ENCODE measurements at regions not wholly inside any gene's neighbourhood (a gene's known extent, or its start where the extent isn't known, plus 50 kb on each side); places are given as distances from the start of the nearest gene placed in this dataset.

DNA sequence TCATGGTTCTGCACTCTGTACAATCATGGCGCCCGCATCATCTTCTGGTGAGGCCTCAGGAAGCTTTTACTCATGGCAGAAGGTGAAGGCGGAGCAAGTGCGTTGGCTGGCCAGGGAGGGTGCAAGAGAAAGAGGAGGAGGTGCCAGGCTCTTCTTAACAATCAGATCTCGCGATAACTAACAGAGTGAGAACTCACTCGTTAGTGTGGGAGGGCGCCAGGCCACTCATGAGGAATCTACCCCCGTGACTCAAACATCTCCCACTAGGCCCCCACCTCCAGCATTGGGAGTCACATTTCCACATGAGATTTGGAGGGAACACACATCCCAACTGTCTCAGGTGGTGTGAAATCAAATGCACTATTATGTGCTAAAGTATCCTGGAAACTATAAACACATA lies 220.2 kb upstream of the CSF3R start:
- Histone ChIP-seq H3K36me3 (ENCODE audit: control insufficient read depth in 4 of 4, insufficient read depth in 3 of 4, low read depth in 1 of 4, low read length in 3 of 4) (no peaks in the 10 kb centered on the region), H3K4me3 (ENCODE audit: low read depth in 1 of 3, low read length in 3 of 3) (no peak overlapping the region), H3K9me3 (ENCODE audit: control insufficient read depth in 4 of 4, low read length in 3 of 4) (no peaks in the 10 kb centered on the region), H3K27me3 (ENCODE audit: control insufficient read depth in 4 of 4, insufficient read depth in 4 of 4, low read length in 3 of 4) (peaks cover 0 to 6% (median 0%) of the 10 kb centered on the region in 4 donors), H3K27ac (ENCODE audit: low read depth in 1 of 2, low read length in 2 of 2) (no peak overlapping the region), H3K9ac (ENCODE audit: low read depth in 1 of 2, low read length in 2 of 2) (no peak overlapping the region), H3K4me1 (ENCODE audit: control insufficient read depth in 4 of 4, insufficient read depth in 4 of 4, low read length in 3 of 4) (no peaks in the 10 kb centered on the region)
- WGBS, result 82% methylated on average over 9 of the region's 9 CpGs
- no peak for DNase-seq (ENCODE audit: low spot score)
- no peak for TF ChIP-seq NR2F2 (IDR thresholded peaks at IDR 0.05)
- TF ChIP-seq EGR1 (IDR thresholded peaks at IDR 0.05; ENCODE audit: low read depth in 2 of 2), result no peak
- no peak for TF ChIP-seq REST (IDR thresholded peaks at IDR 0.05)
- TF ChIP-seq, protein P1, sequence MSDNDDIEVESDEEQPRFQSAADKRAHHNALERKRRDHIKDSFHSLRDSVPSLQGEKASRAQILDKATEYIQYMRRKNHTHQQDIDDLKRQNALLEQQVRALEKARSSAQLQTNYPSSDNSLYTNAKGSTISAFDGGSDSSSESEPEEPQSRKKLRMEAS (IDR thresholded peaks at IDR 0.05), result no peak
- no peak for TF ChIP-seq HNF4A (conservative IDR thresholded peaks at IDR 0.05)
- TF ChIP-seq, protein P2, sequence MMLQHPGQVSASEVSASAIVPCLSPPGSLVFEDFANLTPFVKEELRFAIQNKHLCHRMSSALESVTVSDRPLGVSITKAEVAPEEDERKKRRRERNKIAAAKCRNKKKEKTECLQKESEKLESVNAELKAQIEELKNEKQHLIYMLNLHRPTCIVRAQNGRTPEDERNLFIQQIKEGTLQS (IDR thresholded peaks at IDR 0.05), result no peak
- TF ChIP-seq FOXA2 (IDR thresholded peaks at IDR 0.05), result no peak
- no peak for TF ChIP-seq ZBTB33 (IDR thresholded peaks at IDR 0.05)
- TF ChIP-seq YY1 (IDR thresholded peaks at IDR 0.05), result no peak
- no peak for TF ChIP-seq FOXA1 (IDR thresholded peaks at IDR 0.05)
- no peak for TF ChIP-seq RXRA (IDR thresholded peaks at IDR 0.05)
- TF ChIP-seq, protein P3, sequence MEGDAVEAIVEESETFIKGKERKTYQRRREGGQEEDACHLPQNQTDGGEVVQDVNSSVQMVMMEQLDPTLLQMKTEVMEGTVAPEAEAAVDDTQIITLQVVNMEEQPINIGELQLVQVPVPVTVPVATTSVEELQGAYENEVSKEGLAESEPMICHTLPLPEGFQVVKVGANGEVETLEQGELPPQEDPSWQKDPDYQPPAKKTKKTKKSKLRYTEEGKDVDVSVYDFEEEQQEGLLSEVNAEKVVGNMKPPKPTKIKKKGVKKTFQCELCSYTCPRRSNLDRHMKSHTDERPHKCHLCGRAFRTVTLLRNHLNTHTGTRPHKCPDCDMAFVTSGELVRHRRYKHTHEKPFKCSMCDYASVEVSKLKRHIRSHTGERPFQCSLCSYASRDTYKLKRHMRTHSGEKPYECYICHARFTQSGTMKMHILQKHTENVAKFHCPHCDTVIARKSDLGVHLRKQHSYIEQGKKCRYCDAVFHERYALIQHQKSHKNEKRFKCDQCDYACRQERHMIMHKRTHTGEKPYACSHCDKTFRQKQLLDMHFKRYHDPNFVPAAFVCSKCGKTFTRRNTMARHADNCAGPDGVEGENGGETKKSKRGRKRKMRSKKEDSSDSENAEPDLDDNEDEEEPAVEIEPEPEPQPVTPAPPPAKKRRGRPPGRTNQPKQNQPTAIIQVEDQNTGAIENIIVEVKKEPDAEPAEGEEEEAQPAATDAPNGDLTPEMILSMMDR (IDR thresholded peaks at IDR 0.05; ENCODE audit: low read depth, low read length, missing input control), result no peak
- TF ChIP-seq RAD21 (IDR thresholded peaks at IDR 0.05), result no peak

DNA sequence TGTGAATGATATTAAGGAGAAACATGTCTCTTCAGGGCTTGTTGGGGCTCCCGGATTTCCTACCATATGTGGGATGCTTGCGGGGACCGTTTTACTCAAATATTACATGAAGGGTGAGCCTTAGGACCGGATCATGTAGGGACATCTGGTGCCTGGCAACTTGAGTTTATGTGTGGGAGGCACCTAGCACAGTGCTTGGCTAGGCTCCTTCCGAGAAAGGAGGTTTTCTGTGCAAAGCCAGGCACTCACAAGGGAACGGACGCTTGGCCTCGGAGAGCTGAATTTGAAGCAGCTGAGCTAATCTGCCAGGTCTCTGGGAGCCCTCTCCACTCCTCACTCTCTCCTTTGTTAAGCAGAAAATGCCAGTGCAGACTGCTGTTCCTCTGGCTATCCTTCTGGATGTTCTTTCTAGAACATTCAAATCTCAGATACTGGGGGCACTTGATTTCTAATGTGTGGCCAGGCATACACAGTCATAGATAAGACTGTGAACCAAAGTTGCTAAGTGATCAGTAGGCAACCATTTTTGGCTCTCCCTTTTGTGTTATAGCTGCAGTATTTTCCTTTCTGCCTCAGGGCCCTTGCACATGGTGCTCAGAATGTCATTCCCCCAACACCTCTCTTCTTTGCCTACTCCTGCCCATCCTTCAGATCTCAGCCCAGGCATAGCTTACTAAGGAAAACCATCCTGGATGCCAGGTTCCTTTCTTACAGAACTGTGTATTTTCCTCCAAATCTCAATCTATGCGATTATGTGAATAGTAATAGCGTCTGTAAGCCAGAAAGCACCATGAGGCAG lies 216.6 kb upstream of the CSF3R start:
- no peak for TF ChIP-seq JUND (IDR thresholded peaks at IDR 0.05)
- peaks cover 0 to 3% (median 0%) of the 10 kb centered on the region in 4 donors for H3K27me3 ChIP-seq (ENCODE audit: control insufficient read depth in 4 of 4, insufficient read depth in 4 of 4, low read length in 3 of 4)
- no peaks in the 10 kb centered on the region for H3K36me3 ChIP-seq (ENCODE audit: control insufficient read depth in 4 of 4, insufficient read depth in 3 of 4, low read depth in 1 of 4, low read length in 3 of 4)
- H3K4me3 ChIP-seq (ENCODE audit: low read depth in 1 of 3, low read length in 3 of 3), result no peak overlapping the region
- no peak overlapping the region for H3K9ac ChIP-seq (ENCODE audit: low read depth in 1 of 2, low read length in 2 of 2)
- 63% methylated on average over 10 of the region's 10 CpGs for WGBS
- H3K27ac ChIP-seq (ENCODE audit: low read depth in 1 of 2, low read length in 2 of 2), result no peak overlapping the region
- no peak for DNase-seq (ENCODE audit: low spot score)
- H3K9me3 ChIP-seq (ENCODE audit: control insufficient read depth in 4 of 4, low read length in 3 of 4), result no peaks in the 10 kb centered on the region
- no peaks in the 10 kb centered on the region for H3K4me1 ChIP-seq (ENCODE audit: control insufficient read depth in 4 of 4, insufficient read depth in 4 of 4, low read length in 3 of 4)

All from liver (tissue), 8 donors.